ENCODE measurements at regions not wholly inside any gene's neighbourhood (a gene's known extent, or its start where the extent isn't known, plus 50 kb on each side); places are given as distances from the start of the nearest gene placed in this dataset.

DNA sequence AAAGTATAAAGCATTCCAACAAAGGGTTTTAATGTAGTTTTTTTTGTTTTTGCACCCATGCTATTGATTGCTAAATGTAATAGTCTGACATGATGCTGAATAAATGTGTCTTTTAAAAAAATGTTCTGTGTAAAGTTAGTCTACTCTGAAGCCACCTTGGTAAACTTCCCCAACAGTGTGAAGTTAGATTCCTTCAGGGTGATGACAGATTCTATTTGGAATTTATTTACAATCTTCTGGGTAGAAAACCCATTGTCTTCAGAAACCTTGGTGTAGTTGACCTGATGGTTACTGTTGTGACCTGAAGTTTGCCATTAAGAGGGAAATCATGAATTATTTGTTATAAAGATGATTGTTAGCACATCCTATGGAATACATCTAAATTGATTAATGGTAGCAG lies 64.7 kb upstream of the TRPC7 start:
- Histone ChIP-seq H3K9me1 (ENCODE audit: insufficient read depth, low read length) (no peaks in the 10 kb centered on the region), H2BK5ac (ENCODE audit: low read depth, low read length, poor library complexity, severe bottlenecking) (no peak overlapping the region), H2BK15ac (ENCODE audit: low read depth, low read length) (no peak overlapping the region), H3K79me1 (ENCODE audit: low read depth in 1 of 2, low read length in 2 of 2) (no peaks in the 10 kb centered on the region), H3K4ac (ENCODE audit: low read depth, low read length) (no peak overlapping the region), H2AFZ (replicated peaks; ENCODE audit: low read length, poor library complexity) (no peak overlapping the region), H3K4me2 (ENCODE audit: low read depth, low read length) (no peak overlapping the region), H3K9me3 (ENCODE audit: control insufficient read depth, insufficient read depth, low read length) (peaks cover 2% of the 10 kb centered on the region; the same call in 1 of the 2 replicates), H3K14ac (replicated peaks; ENCODE audit: low read depth, low read length) (no peak overlapping the region), H3K18ac (ENCODE audit: low read depth, low read length) (no peak overlapping the region), H3K4me3 (ENCODE audit: insufficient read depth, low read depth, low read length) (no peak overlapping the region), H4K91ac (ENCODE audit: insufficient read depth, low read depth, low read length) (no peak overlapping the region), H4K20me1 (ENCODE audit: insufficient read depth, low read length) (no peaks in the 10 kb centered on the region), H3K27ac (ENCODE audit: insufficient read depth, low read length) (no peak overlapping the region), H2BK120ac (ENCODE audit: low read depth, low read length) (no peak overlapping the region), H3K36me3 (ENCODE audit: control insufficient read depth, insufficient read depth, low read length) (no peaks in the 10 kb centered on the region), H3K9ac (ENCODE audit: low read depth, low read length) (no peak overlapping the region), H3K4me1 (ENCODE audit: control insufficient read depth, insufficient read depth, low read length) (no peaks in the 10 kb centered on the region), H2AK5ac (ENCODE audit: low read depth, low read length) (no peak overlapping the region), H2BK20ac (ENCODE audit: low read depth, low read length) (no peak overlapping the region), H3K23ac (ENCODE audit: low read depth, low read length) (no peak overlapping the region), H3K56ac (ENCODE audit: extremely low read depth, insufficient read depth, low read length) (no peak overlapping the region), H4K5ac (ENCODE audit: low read depth, low read length) (no peak overlapping the region), H3K27me3 (ENCODE audit: control insufficient read depth, insufficient read depth, low read length) (no peaks in the 10 kb centered on the region), H4K8ac (ENCODE audit: low read depth in 2 of 2, low read length in 2 of 2) (no peak overlapping the region), H2AK9ac (replicated peaks; ENCODE audit: low read depth, low read length, poor library complexity) (no peak overlapping the region)
- in situ Hi-C loops (cut with MboI; ENCODE audit: low sequenced_read_pairs): no loop called here
- no peak for ATAC-seq (ENCODE audit: low read depth)
- dilution Hi-C loops (cut with HindIII; ENCODE audit: low sequenced_read_pairs, unreplicated experiment): no loop called here
- intact Hi-C loops (cut with micrococcal nuclease): no loop called here
- no peak for DNase-seq
- POLR2A ChIA-PET (ENCODE audit: unreplicated experiment): no interaction called here
- CTCF ChIA-PET: no interaction called here
- TF ChIP-seq NFE2L2 (IDR thresholded peaks at IDR 0.05; ENCODE audit: low read depth, low read length) (no peak), RFX5 (IDR thresholded peaks at IDR 0.05; ENCODE audit: low read depth, low read length) (no peak), RAD21 (IDR thresholded peaks at IDR 0.05; ENCODE audit: low read length) (no peak), POLR2A (IDR thresholded peaks at IDR 0.05; ENCODE audit: low read depth, low read length) (no peak), FOS (IDR thresholded peaks at IDR 0.05; ENCODE audit: low read depth, low read length) (no peak), BHLHE40 (IDR thresholded peaks at IDR 0.05; ENCODE audit: low read depth, low read length) (no peak), CHD1 (IDR thresholded peaks at IDR 0.05; ENCODE audit: low read depth, low read length) (no peak), SMC3 (IDR thresholded peaks at IDR 0.05; ENCODE audit: low read depth, low read length) (no peak), RCOR1 (IDR thresholded peaks at IDR 0.05; ENCODE audit: insufficient replicate concordance, low read length) (no peak), CEBPB (IDR thresholded peaks at IDR 0.05; ENCODE audit: low read depth, low read length) (no peak), MXI1 (IDR thresholded peaks at IDR 0.05; ENCODE audit: borderline replicate concordance, low read depth, low read length) (no peak), MAFK (IDR thresholded peaks at IDR 0.05; ENCODE audit: low read depth, low read length) (no peak), MAZ (IDR thresholded peaks at IDR 0.05; ENCODE audit: borderline replicate concordance, low read depth, low read length) (no peak)
- TF ChIP-seq, protein P1, sequence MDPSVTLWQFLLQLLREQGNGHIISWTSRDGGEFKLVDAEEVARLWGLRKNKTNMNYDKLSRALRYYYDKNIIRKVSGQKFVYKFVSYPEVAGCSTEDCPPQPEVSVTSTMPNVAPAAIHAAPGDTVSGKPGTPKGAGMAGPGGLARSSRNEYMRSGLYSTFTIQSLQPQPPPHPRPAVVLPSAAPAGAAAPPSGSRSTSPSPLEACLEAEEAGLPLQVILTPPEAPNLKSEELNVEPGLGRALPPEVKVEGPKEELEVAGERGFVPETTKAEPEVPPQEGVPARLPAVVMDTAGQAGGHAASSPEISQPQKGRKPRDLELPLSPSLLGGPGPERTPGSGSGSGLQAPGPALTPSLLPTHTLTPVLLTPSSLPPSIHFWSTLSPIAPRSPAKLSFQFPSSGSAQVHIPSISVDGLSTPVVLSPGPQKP (IDR thresholded peaks at IDR 0.05; ENCODE audit: borderline replicate concordance, low read depth, low read length): no peak
- TF ChIP-seq, protein P2, sequence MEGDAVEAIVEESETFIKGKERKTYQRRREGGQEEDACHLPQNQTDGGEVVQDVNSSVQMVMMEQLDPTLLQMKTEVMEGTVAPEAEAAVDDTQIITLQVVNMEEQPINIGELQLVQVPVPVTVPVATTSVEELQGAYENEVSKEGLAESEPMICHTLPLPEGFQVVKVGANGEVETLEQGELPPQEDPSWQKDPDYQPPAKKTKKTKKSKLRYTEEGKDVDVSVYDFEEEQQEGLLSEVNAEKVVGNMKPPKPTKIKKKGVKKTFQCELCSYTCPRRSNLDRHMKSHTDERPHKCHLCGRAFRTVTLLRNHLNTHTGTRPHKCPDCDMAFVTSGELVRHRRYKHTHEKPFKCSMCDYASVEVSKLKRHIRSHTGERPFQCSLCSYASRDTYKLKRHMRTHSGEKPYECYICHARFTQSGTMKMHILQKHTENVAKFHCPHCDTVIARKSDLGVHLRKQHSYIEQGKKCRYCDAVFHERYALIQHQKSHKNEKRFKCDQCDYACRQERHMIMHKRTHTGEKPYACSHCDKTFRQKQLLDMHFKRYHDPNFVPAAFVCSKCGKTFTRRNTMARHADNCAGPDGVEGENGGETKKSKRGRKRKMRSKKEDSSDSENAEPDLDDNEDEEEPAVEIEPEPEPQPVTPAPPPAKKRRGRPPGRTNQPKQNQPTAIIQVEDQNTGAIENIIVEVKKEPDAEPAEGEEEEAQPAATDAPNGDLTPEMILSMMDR (conservative IDR thresholded peaks at IDR 0.05; ENCODE audit: low read depth, low read length): no peak
- TF ChIP-seq, protein P3, sequence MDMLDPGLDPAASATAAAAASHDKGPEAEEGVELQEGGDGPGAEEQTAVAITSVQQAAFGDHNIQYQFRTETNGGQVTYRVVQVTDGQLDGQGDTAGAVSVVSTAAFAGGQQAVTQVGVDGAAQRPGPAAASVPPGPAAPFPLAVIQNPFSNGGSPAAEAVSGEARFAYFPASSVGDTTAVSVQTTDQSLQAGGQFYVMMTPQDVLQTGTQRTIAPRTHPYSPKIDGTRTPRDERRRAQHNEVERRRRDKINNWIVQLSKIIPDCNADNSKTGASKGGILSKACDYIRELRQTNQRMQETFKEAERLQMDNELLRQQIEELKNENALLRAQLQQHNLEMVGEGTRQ (IDR thresholded peaks at IDR 0.05; ENCODE audit: low read depth, low read length): no peak
- BruUV-seq (replicated peaks): no TSS peak

Measured in IMR-90 (cell line).